ENCODE measurements at regions not wholly inside any gene's neighbourhood (a gene's known extent, or its start where the extent isn't known, plus 50 kb on each side); places are given as distances from the start of the nearest gene placed in this dataset.

- TF ChIP-seq CTCF (IDR thresholded peaks at IDR 0.05; ENCODE audit: low read length), result no peak
- no peak for TF ChIP-seq EZH2phosphoT487 (IDR thresholded peaks at IDR 0.05; ENCODE audit: low read length)
Observed at GRCh38 chr6:45756606-45757005, 259.1 kb downstream of the CLIC5 start.
